Kidney (tissue), 13 donors: ENCODE measurements at regions not wholly inside any gene's neighbourhood (a gene's known extent, or its start where the extent isn't known, plus 50 kb on each side); places are given as distances from the start of the nearest gene placed in this dataset.
A peak's percentile ranks its signal among the peaks of the same experiment; 100 is the strongest.

ENCODE experiments used
- DNase-seq, 5 donors: peaks; one replicate each; pipeline ENCODE4 v3.0.0-alpha.2; 2013 to 2020
- FAIRE-seq: peaks from 2 replicates; lab custom pipeline; 2012; peaks lifted over from hg19 to GRCh38; lab: Jason Lieb, UNC
- H3K27ac ChIP-seq, 2 donors: one replicate each; pipeline ENCODE4 v1.7.0; 2013; ENCODE audit warnings: low read depth in 2 of 2, low read length in 2 of 2, inconsistent platforms in 1 of 2
- H3K27me3 ChIP-seq: one replicate; pipeline ENCODE4 v1.7.1; 2013; ENCODE audit warnings: low read length, inconsistent platforms; ENCODE audit not compliant: control insufficient read depth, insufficient read depth
- H3K36me3 ChIP-seq, 3 donors: one replicate each; pipeline versions ENCODE4 v1.7.0 to v1.7.1; 2013; ENCODE audit warnings: low read length in 3 of 3, control low read depth in 1 of 3, inconsistent platforms in 1 of 3; ENCODE audit not compliant: insufficient read depth in 3 of 3, control insufficient read depth in 2 of 3
- H3K4me1 ChIP-seq, 3 donors: one replicate each; pipeline versions ENCODE4 v1.7.0 to v1.7.1; 2013; ENCODE audit warnings: low read length in 3 of 3, inconsistent platforms in 1 of 3, low read depth in 1 of 3; ENCODE audit not compliant: control insufficient read depth in 2 of 3, insufficient read depth in 2 of 3
- H3K4me3 ChIP-seq, 3 donors: one replicate each; pipeline versions ENCODE4 v1.7.0 to v1.8.1; 2013; ENCODE audit warnings: low read length in 3 of 3, control low read depth in 1 of 3, inconsistent platforms in 1 of 3
- H3K9ac ChIP-seq, 3 donors: one replicate each; pipeline versions ENCODE4 v1.7.0 to v1.7.1; 2013; ENCODE audit warnings: low read length in 3 of 3, control low read depth in 1 of 3, inconsistent platforms in 1 of 3
- H3K9me3 ChIP-seq, 3 donors: one replicate each; pipeline versions ENCODE4 v1.7.0 to v1.7.1; 2013; ENCODE audit warnings: low read length in 3 of 3, control low read depth in 1 of 3, inconsistent platforms in 1 of 3; ENCODE audit not compliant: control insufficient read depth in 2 of 3, insufficient read depth in 1 of 3
- intact Hi-C: fragments of 100-400 bp; cut with DNase I; formaldehyde crosslinking; loops from one replicate; pipeline ENCODE4 v1.11.1; 2022
- TF ChIP-seq, protein P1 (sequence below): IDR thresholded peaks from 3 replicates; pipeline ENCODE4 v1.5.1; 2012; ENCODE audit warnings: mild to moderate bottlenecking, moderate library complexity, borderline replicate concordance; ENCODE audit not compliant: insufficient read depth; ENCODE audit errors: extremely low read depth
- donor health status: control.
- donor health status: control.
- donor health status: control.
- donor health status: control.
- donor health status: control.
- donor health status: DM: yes; HTN: yes; CAD: no.
- donor health status: Normal renal cell carcinoma (clear cell type).

DNA sequence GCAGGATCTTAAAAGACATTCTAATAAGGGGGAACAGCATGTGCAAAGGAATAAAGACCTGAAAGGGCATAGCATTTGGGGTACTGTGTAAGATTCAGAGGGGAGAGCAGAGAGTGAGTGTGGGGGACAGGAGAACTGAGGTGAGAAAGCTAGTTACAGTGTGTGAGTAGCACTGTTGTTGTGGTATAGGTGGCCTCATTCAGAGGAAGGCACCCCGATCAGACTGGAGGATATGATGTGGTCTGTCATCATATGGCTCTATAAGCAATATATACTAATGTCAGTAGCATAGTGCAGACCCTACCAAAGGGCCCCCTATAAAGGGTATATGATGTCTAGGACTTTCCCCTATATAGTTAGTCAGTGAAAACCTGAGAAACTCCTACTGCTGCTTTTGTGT lies 175.8 kb downstream of the FMR1NB start:
- intact Hi-C loops: no loop called here
- H3K36me3 ChIP-seq: no peaks in the 10 kb centered on the region
- FAIRE-seq: no peak
- DNase-seq: no peak
- no peaks in the 10 kb centered on the region for H3K27me3 ChIP-seq
- H3K4me1 ChIP-seq: no peaks in the 10 kb centered on the region
- no peaks in the 10 kb centered on the region for H3K9me3 ChIP-seq
- no peak overlapping the region for H3K4me3 ChIP-seq
- H3K9ac ChIP-seq: no peak overlapping the region
- H3K27ac ChIP-seq: no peak overlapping the region
- TF ChIP-seq, protein P1, sequence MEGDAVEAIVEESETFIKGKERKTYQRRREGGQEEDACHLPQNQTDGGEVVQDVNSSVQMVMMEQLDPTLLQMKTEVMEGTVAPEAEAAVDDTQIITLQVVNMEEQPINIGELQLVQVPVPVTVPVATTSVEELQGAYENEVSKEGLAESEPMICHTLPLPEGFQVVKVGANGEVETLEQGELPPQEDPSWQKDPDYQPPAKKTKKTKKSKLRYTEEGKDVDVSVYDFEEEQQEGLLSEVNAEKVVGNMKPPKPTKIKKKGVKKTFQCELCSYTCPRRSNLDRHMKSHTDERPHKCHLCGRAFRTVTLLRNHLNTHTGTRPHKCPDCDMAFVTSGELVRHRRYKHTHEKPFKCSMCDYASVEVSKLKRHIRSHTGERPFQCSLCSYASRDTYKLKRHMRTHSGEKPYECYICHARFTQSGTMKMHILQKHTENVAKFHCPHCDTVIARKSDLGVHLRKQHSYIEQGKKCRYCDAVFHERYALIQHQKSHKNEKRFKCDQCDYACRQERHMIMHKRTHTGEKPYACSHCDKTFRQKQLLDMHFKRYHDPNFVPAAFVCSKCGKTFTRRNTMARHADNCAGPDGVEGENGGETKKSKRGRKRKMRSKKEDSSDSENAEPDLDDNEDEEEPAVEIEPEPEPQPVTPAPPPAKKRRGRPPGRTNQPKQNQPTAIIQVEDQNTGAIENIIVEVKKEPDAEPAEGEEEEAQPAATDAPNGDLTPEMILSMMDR: no peak

DNA sequence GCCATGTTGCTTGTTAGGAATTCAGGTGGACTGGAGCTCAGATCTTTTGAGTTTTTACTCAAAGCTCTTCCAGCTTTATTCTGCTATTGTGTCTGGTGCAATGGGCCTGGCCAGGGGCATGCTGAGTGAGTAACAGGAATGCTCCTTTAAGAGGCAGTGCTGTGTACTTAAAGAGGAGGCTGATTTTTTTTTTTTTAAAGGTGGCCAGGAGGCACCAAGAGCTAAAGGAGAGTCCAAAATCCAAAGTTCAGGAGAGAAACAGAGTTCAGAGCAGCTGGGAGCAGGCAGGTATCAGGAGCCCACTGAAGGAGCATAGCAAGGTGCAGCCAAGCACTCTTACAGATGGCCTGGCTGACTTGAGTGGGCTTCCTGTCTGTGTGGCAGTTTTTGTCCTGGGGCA lies 178.7 kb downstream of the FMR1NB start:
- no peaks in the 10 kb centered on the region for H3K27me3 ChIP-seq
- TF ChIP-seq, protein P1: no peak
- FAIRE-seq (no peak), DNase-seq (peak in 1 of 5 donors; percentile 0)
- intact Hi-C loops: no loop called here
- H3K9me3 ChIP-seq: no peaks in the 10 kb centered on the region
- no peak overlapping the region for H3K9ac ChIP-seq
- H3K36me3 ChIP-seq: no peaks in the 10 kb centered on the region
- no peaks in the 10 kb centered on the region for H3K4me1 ChIP-seq
- no peak overlapping the region for H3K27ac ChIP-seq
- H3K4me3 ChIP-seq: no peak overlapping the region

DNA sequence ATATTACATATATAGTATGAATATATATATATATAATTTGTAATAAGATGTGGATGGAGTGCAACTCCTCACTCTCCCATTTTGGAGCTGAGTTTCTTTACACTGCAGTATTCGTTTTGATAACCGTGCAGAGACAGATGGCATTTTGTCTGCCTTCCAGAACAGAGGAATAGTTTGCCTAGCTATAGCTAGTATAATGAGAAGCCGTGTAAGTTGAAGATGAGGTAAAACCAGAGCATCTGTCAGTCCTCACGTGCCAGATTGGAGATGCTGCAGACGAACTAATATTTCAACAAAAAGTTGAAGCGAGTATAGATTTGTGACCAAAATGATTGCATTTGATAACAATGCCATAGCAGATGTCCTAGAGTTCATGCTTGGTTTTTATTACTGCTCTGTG lies 180.6 kb downstream of the FMR1NB start:
- TF ChIP-seq, protein P1: no peak
- Histone ChIP-seq H3K4me3 (no peak overlapping the region), H3K36me3 (no peaks in the 10 kb centered on the region), H3K4me1 (no peaks in the 10 kb centered on the region), H3K9me3 (no peaks in the 10 kb centered on the region), H3K27me3 (no peaks in the 10 kb centered on the region), H3K9ac (no peak overlapping the region), H3K27ac (no peak overlapping the region)
- DNase-seq: no peak
- FAIRE-seq: no peak
- intact Hi-C loops: no loop called here

DNA sequence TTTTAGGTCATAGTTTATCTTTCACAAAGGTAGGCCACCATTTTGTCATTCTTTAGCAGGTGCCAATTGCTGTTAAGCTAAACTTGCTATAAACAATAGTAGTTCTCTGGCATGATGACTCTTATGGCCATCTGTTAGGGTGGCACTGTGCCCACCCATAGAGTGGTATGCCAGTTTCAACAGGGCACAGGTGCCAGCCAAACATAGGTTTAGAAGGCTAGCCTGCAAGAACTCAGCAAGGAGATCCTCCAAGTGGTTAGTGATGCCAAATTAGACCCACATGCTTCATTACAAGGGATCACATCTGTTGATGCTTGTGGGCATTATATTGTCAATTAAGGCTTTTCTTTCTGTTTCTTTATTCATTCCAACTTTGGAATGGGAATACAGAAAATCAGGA lies 204.5 kb downstream of the FMR1NB start:
- no peak overlapping the region for H3K9ac ChIP-seq
- H3K4me3 ChIP-seq: no peak overlapping the region
- intact Hi-C loops: no loop called here
- no peak for FAIRE-seq
- TF ChIP-seq, protein P1: no peak
- H3K9me3 ChIP-seq: no peaks in the 10 kb centered on the region
- no peaks in the 10 kb centered on the region for H3K27me3 ChIP-seq
- no peaks in the 10 kb centered on the region for H3K4me1 ChIP-seq
- H3K27ac ChIP-seq: no peak overlapping the region
- no peak for DNase-seq
- no peaks in the 10 kb centered on the region for H3K36me3 ChIP-seq
